ENCODE measurements at regions not wholly inside any gene's neighbourhood (a gene's known extent, or its start where the extent isn't known, plus 50 kb on each side); places are given as distances from the start of the nearest gene placed in this dataset.

DNA sequence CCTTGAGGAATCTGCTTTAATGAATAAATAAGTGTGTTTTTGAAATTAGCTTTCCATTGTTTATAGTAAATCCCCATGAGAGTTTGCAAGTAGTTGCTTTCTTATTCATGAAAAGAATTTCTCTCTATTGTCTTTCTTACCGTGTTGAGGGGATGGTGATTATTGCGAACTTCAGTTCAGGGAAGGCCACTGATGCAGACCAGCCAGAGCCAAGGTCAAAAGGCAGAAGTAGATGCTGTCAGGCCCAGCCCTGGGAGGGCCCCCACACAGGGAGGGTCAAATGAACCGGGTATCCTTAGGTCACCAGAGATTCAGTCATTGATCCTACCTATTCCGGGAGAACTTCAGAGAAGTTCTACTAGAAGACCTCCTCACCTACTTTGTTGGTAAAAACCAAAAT, 185.9 kb downstream of the NUFIP1 start:
- TF ChIP-seq POLR2AphosphoS5 (IDR thresholded peaks at IDR 0.05; ENCODE audit: low read depth, low read length) = no peak
- TF ChIP-seq SIN3A (IDR thresholded peaks at IDR 0.05; ENCODE audit: borderline replicate concordance, insufficient read depth, low read depth, low read length) = no peak
- TF ChIP-seq, protein P1, sequence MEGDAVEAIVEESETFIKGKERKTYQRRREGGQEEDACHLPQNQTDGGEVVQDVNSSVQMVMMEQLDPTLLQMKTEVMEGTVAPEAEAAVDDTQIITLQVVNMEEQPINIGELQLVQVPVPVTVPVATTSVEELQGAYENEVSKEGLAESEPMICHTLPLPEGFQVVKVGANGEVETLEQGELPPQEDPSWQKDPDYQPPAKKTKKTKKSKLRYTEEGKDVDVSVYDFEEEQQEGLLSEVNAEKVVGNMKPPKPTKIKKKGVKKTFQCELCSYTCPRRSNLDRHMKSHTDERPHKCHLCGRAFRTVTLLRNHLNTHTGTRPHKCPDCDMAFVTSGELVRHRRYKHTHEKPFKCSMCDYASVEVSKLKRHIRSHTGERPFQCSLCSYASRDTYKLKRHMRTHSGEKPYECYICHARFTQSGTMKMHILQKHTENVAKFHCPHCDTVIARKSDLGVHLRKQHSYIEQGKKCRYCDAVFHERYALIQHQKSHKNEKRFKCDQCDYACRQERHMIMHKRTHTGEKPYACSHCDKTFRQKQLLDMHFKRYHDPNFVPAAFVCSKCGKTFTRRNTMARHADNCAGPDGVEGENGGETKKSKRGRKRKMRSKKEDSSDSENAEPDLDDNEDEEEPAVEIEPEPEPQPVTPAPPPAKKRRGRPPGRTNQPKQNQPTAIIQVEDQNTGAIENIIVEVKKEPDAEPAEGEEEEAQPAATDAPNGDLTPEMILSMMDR (IDR thresholded peaks at IDR 0.05) = no peak
- no peak for TF ChIP-seq TCF7L2 (IDR thresholded peaks at IDR 0.05; ENCODE audit: low read depth, low read length)
- TF ChIP-seq, protein P2, sequence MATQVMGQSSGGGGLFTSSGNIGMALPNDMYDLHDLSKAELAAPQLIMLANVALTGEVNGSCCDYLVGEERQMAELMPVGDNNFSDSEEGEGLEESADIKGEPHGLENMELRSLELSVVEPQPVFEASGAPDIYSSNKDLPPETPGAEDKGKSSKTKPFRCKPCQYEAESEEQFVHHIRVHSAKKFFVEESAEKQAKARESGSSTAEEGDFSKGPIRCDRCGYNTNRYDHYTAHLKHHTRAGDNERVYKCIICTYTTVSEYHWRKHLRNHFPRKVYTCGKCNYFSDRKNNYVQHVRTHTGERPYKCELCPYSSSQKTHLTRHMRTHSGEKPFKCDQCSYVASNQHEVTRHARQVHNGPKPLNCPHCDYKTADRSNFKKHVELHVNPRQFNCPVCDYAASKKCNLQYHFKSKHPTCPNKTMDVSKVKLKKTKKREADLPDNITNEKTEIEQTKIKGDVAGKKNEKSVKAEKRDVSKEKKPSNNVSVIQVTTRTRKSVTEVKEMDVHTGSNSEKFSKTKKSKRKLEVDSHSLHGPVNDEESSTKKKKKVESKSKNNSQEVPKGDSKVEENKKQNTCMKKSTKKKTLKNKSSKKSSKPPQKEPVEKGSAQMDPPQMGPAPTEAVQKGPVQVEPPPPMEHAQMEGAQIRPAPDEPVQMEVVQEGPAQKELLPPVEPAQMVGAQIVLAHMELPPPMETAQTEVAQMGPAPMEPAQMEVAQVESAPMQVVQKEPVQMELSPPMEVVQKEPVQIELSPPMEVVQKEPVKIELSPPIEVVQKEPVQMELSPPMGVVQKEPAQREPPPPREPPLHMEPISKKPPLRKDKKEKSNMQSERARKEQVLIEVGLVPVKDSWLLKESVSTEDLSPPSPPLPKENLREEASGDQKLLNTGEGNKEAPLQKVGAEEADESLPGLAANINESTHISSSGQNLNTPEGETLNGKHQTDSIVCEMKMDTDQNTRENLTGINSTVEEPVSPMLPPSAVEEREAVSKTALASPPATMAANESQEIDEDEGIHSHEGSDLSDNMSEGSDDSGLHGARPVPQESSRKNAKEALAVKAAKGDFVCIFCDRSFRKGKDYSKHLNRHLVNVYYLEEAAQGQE (IDR thresholded peaks at IDR 0.05; ENCODE audit: insufficient read depth in 1 of 2, low read depth in 2 of 2, low read length in 1 of 2) = no peak
- Histone ChIP-seq H3K27ac (ENCODE audit: low read length) (no peak overlapping the region), H3K27me3 (ENCODE audit: control insufficient read depth, insufficient read depth, low read length) (no peaks in the 10 kb centered on the region), H3K4me1 (ENCODE audit: control insufficient read depth, insufficient read depth, low read length) (no peaks in the 10 kb centered on the region), H3K36me3 (ENCODE audit: control insufficient read depth, insufficient read depth, low read length) (no peaks in the 10 kb centered on the region), H3K9me3 (ENCODE audit: control insufficient read depth, insufficient read depth, low read depth, low read length) (no peaks in the 10 kb centered on the region), H3K4me3 (ENCODE audit: low read depth in 2 of 2, low read length in 2 of 2) (no peak overlapping the region)
- ChIA-PET CTCF (no interaction called here), POLR2A (no interaction called here)
- DNase-seq (ENCODE audit: low read depth, low spot score) (no peak), ATAC-seq (no peak)
- in situ Hi-C loops (cut with HindIII; ENCODE audit: low pct_unique_long_range_greater_than_20kb, low sequenced_read_pairs) = no loop called here
- intact Hi-C loops (cut with micrococcal nuclease; ENCODE audit: unreplicated experiment) = no loop called here
- BruUV-seq (replicated peaks) = no TSS peak

DNA sequence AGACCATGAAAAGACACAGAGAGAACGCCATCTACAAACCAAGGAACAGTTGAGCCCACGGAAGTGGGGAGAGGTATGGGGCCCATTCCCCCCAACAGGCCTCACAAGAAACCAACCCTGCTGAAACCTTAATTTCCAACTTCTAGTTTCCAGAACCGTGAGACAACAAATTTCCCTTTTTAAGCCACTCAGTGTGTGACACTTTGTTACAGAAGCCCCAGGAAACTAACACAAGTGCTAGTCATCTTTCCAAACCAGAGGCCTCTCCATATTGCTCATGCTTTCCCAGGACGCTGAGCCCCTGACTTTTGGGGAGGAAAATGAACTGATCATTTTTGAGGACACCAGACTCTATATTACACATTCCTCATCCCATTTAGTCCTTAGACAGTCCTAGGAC, 186.8 kb downstream of the NUFIP1 start:
- H3K27me3 ChIP-seq (ENCODE audit: control insufficient read depth, insufficient read depth, low read length) = no peaks in the 10 kb centered on the region
- DNase-seq (ENCODE audit: low read depth, low spot score) (no peak), ATAC-seq (no peak)
- in situ Hi-C loops (cut with HindIII; ENCODE audit: low pct_unique_long_range_greater_than_20kb, low sequenced_read_pairs) (no loop called here), intact Hi-C loops (cut with micrococcal nuclease; ENCODE audit: unreplicated experiment) (no loop called here)
- CTCF ChIA-PET = no interaction called here
- TF ChIP-seq, protein P2 (IDR thresholded peaks at IDR 0.05; ENCODE audit: insufficient read depth in 1 of 2, low read depth in 2 of 2, low read length in 1 of 2) = no peak
- TF ChIP-seq SIN3A (IDR thresholded peaks at IDR 0.05; ENCODE audit: borderline replicate concordance, insufficient read depth, low read depth, low read length) = no peak
- no peak for TF ChIP-seq POLR2AphosphoS5 (IDR thresholded peaks at IDR 0.05; ENCODE audit: low read depth, low read length)
- no peak for TF ChIP-seq TCF7L2 (IDR thresholded peaks at IDR 0.05; ENCODE audit: low read depth, low read length)
- TF ChIP-seq, protein P1 (IDR thresholded peaks at IDR 0.05) = no peak
- H3K36me3 ChIP-seq (ENCODE audit: control insufficient read depth, insufficient read depth, low read length) = no peaks in the 10 kb centered on the region
- no peaks in the 10 kb centered on the region for H3K4me1 ChIP-seq (ENCODE audit: control insufficient read depth, insufficient read depth, low read length)
- H3K4me3 ChIP-seq (ENCODE audit: low read depth in 2 of 2, low read length in 2 of 2) = no peak overlapping the region
- BruUV-seq (replicated peaks) = no TSS peak
- H3K27ac ChIP-seq (ENCODE audit: low read length) = no peak overlapping the region
- H3K9me3 ChIP-seq (ENCODE audit: control insufficient read depth, insufficient read depth, low read depth, low read length) = no peaks in the 10 kb centered on the region
- POLR2A ChIA-PET = no interaction called here
